HG03469 (cell line): ENCODE measurements at regions not wholly inside any gene's neighbourhood (a gene's known extent, or its start where the extent isn't known, plus 50 kb on each side); places are given as distances from the start of the nearest gene placed in this dataset.

Experiments used
- ATAC-seq: cut with Tn5 transposase; IDR thresholded peaks from one replicate; pipeline ENCODE4 v1.9.1; 2021; ENCODE audit warnings: mild to moderate bottlenecking, moderate library complexity, moderate number of reproducible peaks; ENCODE audit not compliant: unreplicated experiment

DNA sequence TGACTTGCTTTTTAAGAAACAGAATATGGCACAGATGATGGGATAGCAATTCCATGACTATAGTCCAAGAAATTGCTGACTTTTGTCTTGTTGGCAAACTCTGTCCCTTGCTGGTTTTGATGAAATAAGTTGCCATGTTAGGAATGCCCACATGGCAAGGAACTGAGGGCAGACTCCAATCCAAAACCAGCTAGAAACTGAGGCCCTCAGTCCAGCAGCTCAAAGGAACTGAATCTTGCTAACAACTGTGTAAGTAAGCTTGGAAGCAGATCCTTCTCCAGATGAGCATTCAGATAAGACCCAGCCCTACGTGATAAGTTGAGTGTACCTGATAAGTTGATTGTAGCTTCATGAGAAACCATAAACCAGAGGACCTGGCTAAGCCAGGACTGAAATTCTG lies 64.3 kb upstream of the BMPER start:
- no peak for ATAC-seq

DNA sequence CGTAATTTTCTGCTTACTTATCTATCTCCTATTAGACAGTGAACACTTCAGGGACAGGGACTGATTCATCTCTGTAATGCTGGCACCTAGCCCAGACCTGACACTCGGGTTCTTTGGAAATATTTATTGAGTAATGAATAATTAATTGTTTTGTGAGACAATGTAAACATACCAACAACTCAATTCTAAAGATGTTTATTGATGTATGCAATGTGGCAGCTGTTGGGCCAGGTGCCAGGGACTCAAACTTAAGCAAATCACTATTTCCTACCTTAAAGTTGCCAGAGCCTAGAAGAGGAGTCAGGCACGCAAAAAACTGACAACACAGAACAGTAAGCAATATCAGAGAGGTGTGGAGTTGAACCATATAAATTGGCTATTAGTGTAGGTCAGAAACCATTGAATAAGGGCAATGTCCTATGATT lies 63.6 kb upstream of the BMPER start:
- ATAC-seq = no peak

- no peak for ATAC-seq
Observed at GRCh38 chr7:33842150-33842549, 63.2 kb upstream of the BMPER start.

DNA sequence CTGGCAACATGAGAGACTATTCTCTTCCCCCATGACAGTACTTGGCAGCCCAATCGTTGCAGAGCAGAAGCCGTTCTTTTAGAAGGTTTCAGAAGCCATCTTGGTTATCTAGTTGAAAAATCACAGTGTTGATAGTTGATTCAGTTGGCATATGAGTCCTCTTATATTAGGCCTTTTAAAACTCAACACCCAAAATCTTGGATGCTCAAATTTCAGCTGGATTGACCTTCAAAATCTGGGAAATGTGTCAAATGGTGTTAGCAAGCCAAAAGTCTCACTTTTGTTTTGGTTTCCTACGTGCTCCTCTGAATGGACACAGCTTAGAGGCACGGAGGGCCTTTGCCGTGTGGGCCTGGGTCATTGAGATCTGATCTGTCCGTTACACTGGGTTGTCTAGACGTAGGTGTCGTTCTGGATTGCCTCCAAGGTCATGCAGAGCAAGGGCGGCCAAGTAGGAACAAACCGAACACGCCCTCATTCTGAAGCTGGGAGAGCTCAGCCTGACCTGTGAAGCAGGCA lies 59.3 kb upstream of the BMPER start:
- no peak for ATAC-seq

DNA sequence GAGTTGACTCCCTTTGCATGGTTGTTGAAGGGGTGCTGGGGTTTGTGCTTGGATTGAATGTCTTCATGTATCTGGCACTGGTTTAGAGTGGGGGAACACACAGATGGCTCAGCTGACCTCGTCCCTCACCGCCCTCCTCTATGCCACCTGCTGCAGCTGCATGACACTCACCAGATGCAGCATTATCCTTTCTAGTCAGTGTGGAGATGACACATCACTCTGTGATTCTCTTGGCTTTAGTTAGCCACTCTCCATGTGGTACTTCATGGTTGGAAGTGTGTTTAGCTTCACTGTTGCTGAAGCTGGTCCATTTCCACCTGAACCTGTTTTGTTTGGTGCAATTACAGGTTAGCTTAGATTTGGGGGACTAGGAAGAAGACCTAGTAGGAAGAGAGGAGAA lies 56.3 kb upstream of the BMPER start:
- no peak for ATAC-seq

GRCh38 chr7:33849971-33850559 lies 55.3 kb upstream of the BMPER start:
- ATAC-seq = no peak

GRCh38 chr7:33850768-33851167 lies 54.6 kb upstream of the BMPER start:
- ATAC-seq = no peak

GRCh38 chr7:33852838-33853237 lies 52.5 kb upstream of the BMPER start:
- ATAC-seq = no peak

- no peak for ATAC-seq
Observed at GRCh38 chr7:33853361-33854062, 51.8 kb upstream of the BMPER start.

- ATAC-seq = no peak
Observed at GRCh38 chr7:33854178-33854577, 51.2 kb upstream of the BMPER start.

DNA sequence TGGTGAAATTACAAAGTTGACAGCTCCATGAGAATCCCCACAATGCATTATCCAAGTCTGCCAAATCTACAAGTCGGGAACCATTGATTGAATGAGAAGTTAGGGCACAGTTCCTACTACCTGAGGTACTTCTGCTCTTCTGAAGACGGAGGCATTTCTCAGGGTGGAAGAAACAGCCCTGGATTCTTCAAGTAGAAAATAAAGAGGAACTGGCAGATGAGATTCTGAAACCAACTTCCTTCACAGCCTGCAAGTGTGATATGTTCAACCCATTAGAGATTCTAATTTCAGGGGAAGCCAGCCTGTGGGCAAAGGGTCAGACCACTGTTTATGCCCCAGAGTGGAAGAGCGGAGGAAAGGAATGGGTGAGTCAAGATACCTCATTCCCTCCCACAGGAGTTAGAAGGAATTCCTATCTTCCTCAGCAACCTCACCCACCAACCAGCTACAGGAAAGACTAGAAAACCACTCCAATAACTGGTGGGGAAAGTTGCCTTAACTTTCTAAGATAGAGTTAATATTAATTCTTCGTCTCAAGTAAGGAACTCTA lies 50.5 kb upstream of the BMPER start:
- no peak for ATAC-seq
